GM18499 (cell line): ENCODE measurements at regions not wholly inside any gene's neighbourhood (a gene's known extent, or its start where the extent isn't known, plus 50 kb on each side); places are given as distances from the start of the nearest gene placed in this dataset.
"Not testable (repeated sequence)": the region's sequence is repeated elsewhere in the genome, so short reads cannot be mapped to it uniquely, and the experiment has no call there.

Source experiments
- ATAC-seq: cut with Tn5 transposase; IDR thresholded peaks from one replicate; pipeline ENCODE4 v1.9.1; 2021; ENCODE audit warnings: moderate number of reproducible peaks; ENCODE audit not compliant: insufficient read depth, unreplicated experiment

DNA sequence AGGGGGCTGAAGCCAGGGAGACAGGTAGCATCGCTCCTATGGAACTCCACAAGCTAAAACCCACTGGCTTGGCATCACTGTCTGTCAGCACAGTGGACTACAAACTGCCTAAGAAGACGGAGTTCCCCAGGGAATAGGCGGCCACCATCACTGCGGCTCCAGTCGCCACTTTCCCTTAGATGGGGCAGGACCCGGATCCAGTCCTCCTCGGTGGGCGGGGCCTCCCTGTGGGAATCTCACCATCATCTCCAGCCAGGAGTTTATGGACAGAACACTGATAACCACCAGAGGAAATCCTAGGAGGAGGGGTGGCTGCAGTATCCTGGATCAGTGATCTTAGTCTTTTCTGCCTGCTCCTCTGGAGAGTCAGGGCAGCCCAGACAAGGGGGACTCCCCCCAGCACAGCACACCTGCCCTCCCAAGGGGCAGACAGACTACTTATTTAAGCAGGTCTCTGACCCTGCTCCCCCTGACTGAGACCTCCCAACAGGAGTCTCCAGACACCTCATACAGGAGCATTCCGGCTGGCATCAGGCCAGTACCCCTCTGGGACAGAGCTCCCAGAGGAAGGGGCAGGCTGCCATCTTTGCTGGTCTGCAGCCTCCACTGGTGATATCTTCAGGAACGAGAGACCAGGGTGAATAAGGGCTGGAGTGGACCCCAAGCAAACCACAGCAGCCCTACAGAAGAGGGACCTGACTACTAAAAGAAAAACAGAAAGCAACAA, 435.6 kb upstream of the RASGRP1 start:
- ATAC-seq, result no peak

GRCh38 chr15:39009740-39010139, 445.1 kb upstream of the RASGRP1 start:
- ATAC-seq, result no peak

DNA sequence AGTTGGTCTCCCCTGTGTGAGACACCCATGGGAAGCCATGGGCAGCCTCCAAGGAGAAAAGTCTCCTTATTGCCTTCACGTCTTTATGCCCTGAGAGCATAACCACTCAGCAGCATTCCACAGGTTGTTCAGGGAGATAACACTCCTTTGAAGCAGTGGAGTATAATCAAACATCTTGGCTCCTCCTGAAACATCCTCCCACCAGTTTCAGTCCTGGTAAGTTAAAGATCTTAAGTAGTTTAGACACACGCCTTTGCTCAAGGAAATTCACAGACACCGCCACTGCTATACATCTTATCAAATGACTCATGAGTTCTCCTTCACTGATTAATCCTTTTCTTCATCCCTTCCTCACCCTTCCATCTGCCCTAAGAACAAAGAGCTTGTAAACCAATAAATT, 446.5 kb upstream of the RASGRP1 start:
- ATAC-seq, result not testable (repeated sequence)

- ATAC-seq, result no peak
Measured at GRCh38 chr15:39013262-39013661, 448.6 kb upstream of the RASGRP1 start.

GRCh38 chr15:39014682-39015081, 450.1 kb upstream of the RASGRP1 start:
- no peak for ATAC-seq

GRCh38 chr15:39016706-39017105, 452.1 kb upstream of the RASGRP1 start:
- no peak for ATAC-seq

- ATAC-seq, result no peak
Measured at GRCh38 chr15:39018966-39019365, 454.4 kb upstream of the RASGRP1 start.

- no peak for ATAC-seq
Measured at GRCh38 chr15:39021341-39021740, 456.7 kb upstream of the RASGRP1 start.

DNA sequence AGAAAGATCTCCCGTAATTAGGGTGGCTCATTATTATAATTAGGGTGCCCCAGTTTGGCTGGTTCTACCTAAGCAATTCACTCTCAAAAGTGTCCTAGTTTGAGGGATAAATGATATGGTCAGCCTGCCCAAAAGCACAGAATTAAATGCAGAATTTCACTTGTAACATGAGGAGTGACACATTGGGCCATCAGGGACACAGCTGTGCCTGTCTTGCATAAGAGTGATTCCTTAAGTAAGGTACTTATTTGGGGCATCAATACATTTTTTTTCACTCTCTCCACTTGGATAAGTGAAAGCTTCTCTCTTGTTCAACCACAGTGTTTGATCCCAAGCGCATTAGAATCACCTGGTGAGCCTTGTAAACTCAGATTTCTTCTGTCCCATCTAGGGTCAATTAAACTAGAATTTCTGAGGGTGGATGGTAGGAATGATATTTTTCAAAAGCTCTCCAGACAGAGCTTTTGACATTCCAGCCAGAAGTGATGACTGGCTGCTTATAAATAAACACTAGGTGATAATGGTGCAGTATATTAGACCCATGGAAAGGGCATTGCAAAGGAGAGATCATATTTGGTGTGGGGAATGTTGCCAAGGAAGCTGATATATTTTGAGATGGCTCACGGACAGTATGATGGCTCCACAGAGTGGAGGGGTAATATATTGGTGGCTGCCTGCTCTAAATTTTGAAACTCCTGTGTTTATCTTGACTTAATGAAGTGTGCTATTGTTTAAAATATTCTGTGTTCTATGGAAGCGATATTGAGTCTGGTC, 458.1 kb upstream of the RASGRP1 start:
- ATAC-seq, result no peak

GRCh38 chr15:39025321-39025720, 460.7 kb upstream of the RASGRP1 start:
- no peak for ATAC-seq

DNA sequence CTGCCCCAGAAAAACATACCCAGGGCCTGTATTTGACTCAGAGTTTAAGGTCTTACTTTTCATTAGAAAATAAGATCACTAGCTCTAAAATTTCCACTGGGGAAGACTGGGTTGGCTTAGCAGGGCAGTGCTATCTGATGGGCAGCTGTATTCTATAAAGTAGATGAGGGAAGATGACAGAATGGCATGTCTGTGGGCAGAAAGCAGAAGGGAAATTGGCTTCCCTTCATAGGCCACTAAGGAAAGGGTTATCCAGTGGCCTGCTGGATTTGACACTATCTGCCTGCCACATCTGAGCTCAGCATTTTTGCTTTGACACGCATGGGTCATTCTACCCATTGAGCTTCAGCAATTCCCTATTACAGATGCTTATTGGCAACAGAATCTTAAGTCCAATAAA, 461.3 kb upstream of the RASGRP1 start:
- no peak for ATAC-seq

DNA sequence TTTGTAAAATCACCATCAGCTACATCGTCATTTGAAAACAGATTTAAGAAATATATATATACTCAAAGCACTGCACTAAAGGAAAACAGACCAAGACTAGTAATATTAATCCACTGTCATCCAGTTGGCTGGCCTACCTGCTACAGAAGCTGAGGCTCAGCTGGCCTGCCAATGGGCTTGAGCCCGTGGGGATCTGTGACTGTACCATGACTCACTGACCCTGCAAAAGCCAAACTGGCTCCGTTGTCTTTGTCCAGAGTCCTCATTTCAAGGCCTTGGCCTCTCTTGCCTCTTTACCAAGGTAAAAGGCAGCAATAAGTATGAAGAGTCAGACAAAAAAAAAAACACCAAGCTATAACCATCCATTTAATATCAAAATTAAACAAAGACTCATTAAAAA, 463.5 kb upstream of the RASGRP1 start:
- ATAC-seq, result no peak

DNA sequence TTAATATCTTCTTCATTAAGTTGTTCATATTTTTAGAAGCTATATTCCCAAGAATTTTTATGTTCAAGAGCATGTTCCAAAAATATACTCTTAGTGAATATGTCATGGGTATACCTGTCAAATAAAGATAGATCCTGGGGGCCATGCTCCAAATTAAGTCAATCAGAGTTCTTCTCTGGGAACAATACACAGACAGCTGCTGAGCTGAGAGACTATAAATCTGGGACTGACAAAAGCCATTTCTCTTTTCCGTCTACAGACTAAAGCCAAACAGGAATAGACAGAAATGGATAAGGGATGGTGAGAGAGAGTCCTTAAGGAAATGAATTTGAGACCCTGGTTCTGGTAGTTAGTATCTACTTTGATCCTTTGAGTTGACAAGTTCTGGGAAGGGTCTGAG, 465.1 kb upstream of the RASGRP1 start:
- ATAC-seq, result no peak

- no peak for ATAC-seq
Measured at GRCh38 chr15:39030291-39031070, 465.9 kb upstream of the RASGRP1 start.

DNA sequence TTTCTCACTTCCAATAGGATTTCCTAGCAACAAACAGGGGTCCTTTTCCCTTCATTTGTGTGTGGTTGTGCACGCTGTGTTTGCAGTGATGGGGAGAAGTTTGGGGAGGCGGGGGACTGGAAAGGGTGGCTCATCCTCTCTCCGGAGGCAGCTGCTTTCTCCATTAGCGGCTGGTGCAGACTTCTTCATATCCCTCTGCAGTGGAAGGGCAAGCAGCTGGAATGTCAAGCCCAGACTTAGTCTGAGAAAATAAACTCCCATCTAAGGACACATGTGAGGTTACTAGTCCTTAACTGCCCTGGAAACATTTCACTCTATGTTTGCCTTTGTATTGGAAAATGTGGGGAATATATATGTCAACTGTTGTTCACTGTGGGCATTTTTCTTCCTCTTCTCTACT, 467.0 kb upstream of the RASGRP1 start:
- no peak for ATAC-seq

DNA sequence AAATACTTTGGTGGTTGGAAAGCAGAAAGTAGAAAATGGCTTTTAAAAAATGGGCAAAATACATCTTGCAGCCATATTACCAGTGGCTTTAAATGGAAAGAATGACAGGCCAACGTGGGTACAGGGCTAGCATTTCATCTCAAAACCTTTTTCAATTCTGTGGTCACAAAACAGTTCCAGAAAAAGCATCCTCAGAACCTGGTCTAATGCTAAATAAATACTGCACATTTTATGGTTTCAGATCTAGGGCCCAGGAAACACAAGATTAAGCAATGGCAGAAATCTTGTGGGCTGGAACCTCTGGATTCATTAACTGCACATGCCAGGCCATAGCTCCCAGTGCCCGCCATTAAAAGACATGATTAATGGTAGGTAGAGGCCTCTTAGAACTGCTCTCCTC, 470.2 kb upstream of the RASGRP1 start:
- no peak for ATAC-seq

GRCh38 chr15:39037611-39038010, 473.0 kb upstream of the RASGRP1 start:
- not testable (repeated sequence) for ATAC-seq

GRCh38 chr15:39040861-39041260, 476.2 kb upstream of the RASGRP1 start:
- ATAC-seq, result no peak

DNA sequence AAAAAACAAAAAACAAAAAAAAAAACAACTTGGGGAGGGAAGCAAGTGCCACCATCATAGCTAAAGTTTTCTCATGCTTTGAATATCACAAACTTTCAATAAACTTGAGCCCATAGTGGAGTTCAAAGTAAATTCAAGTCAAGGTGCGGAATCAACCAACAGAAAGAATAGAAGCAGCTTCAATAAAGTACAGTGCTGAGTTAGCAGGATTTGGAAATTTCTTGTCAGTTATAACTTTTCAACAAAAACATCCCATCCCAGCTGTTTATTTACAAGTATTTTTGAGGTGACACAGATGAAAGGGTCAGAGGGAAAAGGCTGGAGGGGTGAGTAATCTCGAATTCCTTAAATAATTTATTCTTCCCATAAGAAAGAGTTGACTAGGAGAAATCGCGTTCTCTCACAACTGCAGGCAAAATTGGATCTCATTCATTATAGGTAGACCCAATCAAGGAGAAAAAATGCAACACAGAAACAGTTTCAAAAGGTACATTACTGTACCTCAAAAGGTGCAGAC, 477.4 kb upstream of the RASGRP1 start:
- ATAC-seq, result no peak

- ATAC-seq, result no peak
Measured at GRCh38 chr15:39051626-39052322, 487.2 kb upstream of the RASGRP1 start.
